WI38 (cell line): ENCODE measurements at regions not wholly inside any gene's neighbourhood (a gene's known extent, or its start where the extent isn't known, plus 50 kb on each side); places are given as distances from the start of the nearest gene placed in this dataset.

Source experiments
- H3K4me3 ChIP-seq: 2 replicates; pipeline ENCODE4 v1.5.1; 2011; ENCODE audit warnings: low read depth, mild to moderate bottlenecking, control low read depth, low read length
- CTCF ChIP-seq: IDR thresholded peaks from 2 replicates; pipeline ENCODE4 v1.5.1; 2012; ENCODE audit warnings: low read depth, mild to moderate bottlenecking, control low read depth, low read length

GRCh38 chr5:77893225-77893860 is 117.2 kb upstream of the TBCA start:
- no peak for TF ChIP-seq CTCF

GRCh38 chr5:77892061-77893010 is 116.2 kb upstream of the TBCA start:
- H3K4me3 ChIP-seq = no peak overlapping the region

More at GRCh38 chr5:77893225-77893860, 117.2 kb upstream of the TBCA start:
- no peak overlapping the region for H3K4me3 ChIP-seq

DNA sequence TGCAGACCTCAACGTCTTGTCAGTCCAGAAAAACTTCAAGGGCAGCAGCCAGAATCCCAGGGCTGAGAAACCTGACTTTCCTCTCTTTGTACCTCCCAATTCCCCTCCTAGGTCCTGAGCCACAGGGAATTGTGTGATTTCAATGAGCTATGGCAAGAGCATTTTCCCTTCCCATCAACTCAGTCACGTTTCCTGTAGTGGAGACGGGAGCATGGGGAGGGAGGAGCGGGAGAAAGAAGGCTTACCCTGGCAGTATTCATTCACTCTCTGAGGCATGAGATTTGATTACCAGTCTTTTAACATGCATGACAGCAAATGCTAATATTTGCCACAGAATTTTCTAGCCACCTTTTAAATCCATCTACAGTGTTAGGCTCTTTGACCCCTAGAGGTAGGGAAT is 109.4 kb upstream of the TBCA start:
- no peak for TF ChIP-seq CTCF
- no peak overlapping the region for H3K4me3 ChIP-seq

More at GRCh38 chr5:77892061-77893010, 116.2 kb upstream of the TBCA start:
- TF ChIP-seq CTCF = no peak

DNA sequence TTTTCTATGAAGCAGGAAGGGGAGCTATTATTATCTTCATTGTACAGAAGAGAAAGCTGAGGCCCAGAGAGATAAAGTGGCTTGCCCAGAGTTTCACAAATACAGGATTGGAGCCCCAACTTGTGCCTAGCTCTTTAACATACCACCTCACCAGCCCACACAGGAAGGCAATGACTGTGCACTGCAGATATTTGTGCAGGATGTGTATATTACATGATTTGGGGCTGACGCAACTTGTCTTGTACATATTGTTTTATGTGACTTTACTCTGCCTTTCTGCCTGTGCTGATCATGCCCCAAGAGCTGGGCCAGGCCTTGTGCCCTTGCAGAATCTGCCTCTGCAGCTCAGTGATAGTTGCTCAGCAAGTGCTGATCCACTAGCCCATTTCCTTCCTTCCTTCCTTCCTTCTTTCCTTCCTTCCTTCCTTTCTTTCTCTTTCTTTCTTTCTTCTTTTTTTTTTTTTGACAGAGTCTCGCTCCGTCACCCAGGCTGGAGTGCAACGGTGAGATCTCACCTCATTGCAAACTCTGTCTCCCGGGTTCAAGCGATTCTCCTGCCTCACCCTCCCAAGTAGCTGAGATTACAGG is 106.6 kb upstream of the TBCA start:
- no peak overlapping the region for H3K4me3 ChIP-seq
- TF ChIP-seq CTCF = no peak

GRCh38 chr5:77881528-77881927 is 105.4 kb upstream of the TBCA start:
- H3K4me3 ChIP-seq = no peak overlapping the region
- TF ChIP-seq CTCF = no peak

- no peak overlapping the region for H3K4me3 ChIP-seq
- TF ChIP-seq CTCF = no peak
Observed at GRCh38 chr5:77877516-77878355, 101.6 kb upstream of the TBCA start.
